ENCODE measurements at regions not wholly inside any gene's neighbourhood (a gene's known extent, or its start where the extent isn't known, plus 50 kb on each side); places are given as distances from the start of the nearest gene placed in this dataset.

GRCh38 chr2:147425437-147426029, 419.3 kb upstream of the ACVR2A start:
- TF ChIP-seq CTCF (conservative IDR thresholded peaks at IDR 0.05; ENCODE audit: low read depth, low read length) (no peak), EZH2 (IDR thresholded peaks at IDR 0.05; ENCODE audit: borderline replicate concordance, low read depth, low read length, poor library complexity, severe bottlenecking) (no peak)
- POLR2A ChIA-PET (ENCODE audit: low non-redundant PET) = no interaction called here
- no TSS peak for BruUV-seq (replicated peaks)
- peaks cover 11% of the 10 kb centered on the region for H3K4me1 ChIP-seq (ENCODE audit: insufficient read depth, low read length, poor library complexity, severe bottlenecking)
- no peaks in the 10 kb centered on the region for H3K9me3 ChIP-seq (ENCODE audit: low read depth, low read length, poor library complexity, severe bottlenecking)
- no peaks in the 10 kb centered on the region for H3K36me3 ChIP-seq (ENCODE audit: insufficient read depth, low read length, poor library complexity, severe bottlenecking)
- no peak overlapping the region for H3K27ac ChIP-seq (ENCODE audit: low read depth, low read length, poor library complexity, severe bottlenecking)
- no peaks in the 10 kb centered on the region for H3K27me3 ChIP-seq (replicated peaks; ENCODE audit: insufficient read depth, low read depth, low read length, poor library complexity)
- intact Hi-C loops (cut with micrococcal nuclease; ENCODE audit: unreplicated experiment) = no loop called here
- CTCF ChIA-PET = no interaction called here
- DNase-seq (ENCODE audit: low spot score) = no peak
- no peak overlapping the region for H3K4me3 ChIP-seq (ENCODE audit: low read depth, low read length, poor library complexity, severe bottlenecking)

- H3K4me1 ChIP-seq (ENCODE audit: insufficient read depth, low read length, poor library complexity, severe bottlenecking) = peaks cover 11% of the 10 kb centered on the region
- no peak overlapping the region for H3K27ac ChIP-seq (ENCODE audit: low read depth, low read length, poor library complexity, severe bottlenecking)
- intact Hi-C loops (cut with micrococcal nuclease; ENCODE audit: unreplicated experiment) = no loop called here
- BruUV-seq (replicated peaks) = no TSS peak
- ChIA-PET POLR2A (ENCODE audit: low non-redundant PET) (no interaction called here), CTCF (no interaction called here)
- DNase-seq (ENCODE audit: low spot score) = no peak
- no peak overlapping the region for H3K4me3 ChIP-seq (ENCODE audit: low read depth, low read length, poor library complexity, severe bottlenecking)
- H3K36me3 ChIP-seq (ENCODE audit: insufficient read depth, low read length, poor library complexity, severe bottlenecking) = no peaks in the 10 kb centered on the region
- no peaks in the 10 kb centered on the region for H3K27me3 ChIP-seq (replicated peaks; ENCODE audit: insufficient read depth, low read depth, low read length, poor library complexity)
- no peak for TF ChIP-seq EZH2 (IDR thresholded peaks at IDR 0.05; ENCODE audit: borderline replicate concordance, low read depth, low read length, poor library complexity, severe bottlenecking)
- TF ChIP-seq CTCF (conservative IDR thresholded peaks at IDR 0.05; ENCODE audit: low read depth, low read length) = no peak
- no peaks in the 10 kb centered on the region for H3K9me3 ChIP-seq (ENCODE audit: low read depth, low read length, poor library complexity, severe bottlenecking)
Measured at GRCh38 chr2:147424766-147425165, 420.1 kb upstream of the ACVR2A start.

- CTCF ChIA-PET = no interaction called here
- no peak overlapping the region for H3K4me3 ChIP-seq (ENCODE audit: low read depth, low read length, poor library complexity, severe bottlenecking)
- intact Hi-C loops (cut with micrococcal nuclease; ENCODE audit: unreplicated experiment) = no loop called here
- H3K36me3 ChIP-seq (ENCODE audit: insufficient read depth, low read length, poor library complexity, severe bottlenecking) = no peaks in the 10 kb centered on the region
- H3K9me3 ChIP-seq (ENCODE audit: low read depth, low read length, poor library complexity, severe bottlenecking) = no peaks in the 10 kb centered on the region
- TF ChIP-seq CTCF (conservative IDR thresholded peaks at IDR 0.05; ENCODE audit: low read depth, low read length) (no peak), EZH2 (IDR thresholded peaks at IDR 0.05; ENCODE audit: borderline replicate concordance, low read depth, low read length, poor library complexity, severe bottlenecking) (no peak)
- POLR2A ChIA-PET (ENCODE audit: low non-redundant PET) = no interaction called here
- peaks cover 11% of the 10 kb centered on the region for H3K4me1 ChIP-seq (ENCODE audit: insufficient read depth, low read length, poor library complexity, severe bottlenecking)
- no peak overlapping the region for H3K27ac ChIP-seq (ENCODE audit: low read depth, low read length, poor library complexity, severe bottlenecking)
- DNase-seq (ENCODE audit: low spot score) = no peak
- BruUV-seq (replicated peaks) = no TSS peak
- H3K27me3 ChIP-seq (replicated peaks; ENCODE audit: insufficient read depth, low read depth, low read length, poor library complexity) = no peaks in the 10 kb centered on the region
Measured at GRCh38 chr2:147420947-147421675, 423.7 kb upstream of the ACVR2A start.
